SK-N-SH treated with all-trans-retinoic acid at 6 μM for 48 hours (cell line): ENCODE measurements at regions not wholly inside any gene's neighbourhood (a gene's known extent, or its start where the extent isn't known, plus 50 kb on each side); places are given as distances from the start of the nearest gene placed in this dataset.

Experiments used
- ATAC-seq: fragments of 200-7000 bp; cut with Tn5 transposase; 3 replicates; pipeline ENCODE4 v1.9.1; 2020; ENCODE audit warnings: mild to moderate bottlenecking, moderate library complexity
- ARNTL ChIP-seq: fragments of 450-650 bp; formaldehyde crosslinking; IDR thresholded peaks from 2 replicates; pipeline ENCODE4 v1.5.0; 2020; ENCODE audit warnings: low read depth, mild to moderate bottlenecking, moderate library complexity, borderline replicate concordance
- BACH2 ChIP-seq: fragments of 250-450 bp; sonication (Bioruptor Pico); IDR thresholded peaks from 2 replicates; pipeline ENCODE4 v1.9.0; 2021; ENCODE audit warnings: mild to moderate bottlenecking, borderline replicate concordance
- CSDC2 ChIP-seq: fragments of 250-450 bp; sonication (Bioruptor Pico); IDR thresholded peaks from 2 replicates; pipeline ENCODE4 v1.5.0; 2020; ENCODE audit warnings: mild to moderate bottlenecking, moderate library complexity
- CSRNP3 ChIP-seq: fragments of 250-450 bp; sonication (Bioruptor Pico); IDR thresholded peaks from 2 replicates; pipeline ENCODE4 v1.5.1; 2021; ENCODE audit warnings: mild to moderate bottlenecking, moderate library complexity
- ESRRG ChIP-seq: fragments of 250-450 bp; sonication (Bioruptor Pico); IDR thresholded peaks from 2 replicates; pipeline ENCODE4 v1.6.1; 2021; ENCODE audit warnings: mild to moderate bottlenecking
- GLIS3 ChIP-seq: fragments of 250-450 bp; sonication (Bioruptor Pico); IDR thresholded peaks from 2 replicates; pipeline ENCODE4 v1.5.0; 2020; ENCODE audit warnings: mild to moderate bottlenecking, moderate library complexity
- ISL1 ChIP-seq: fragments of 250-450 bp; sonication (Bioruptor Pico); IDR thresholded peaks from 2 replicates; pipeline ENCODE4 v2.1.2; 2022; ENCODE audit warnings: mild to moderate bottlenecking, moderate library complexity
- OSR1 ChIP-seq: fragments of 250-450 bp; sonication (Bioruptor Pico); IDR thresholded peaks from 2 replicates; pipeline ENCODE4 v1.8.0; 2022; ENCODE audit warnings: moderate library complexity, mild to moderate bottlenecking, inconsistent platforms
- PATZ1 ChIP-seq: fragments of 250-450 bp; sonication (Bioruptor Pico); IDR thresholded peaks from 2 replicates; pipeline ENCODE4 v1.8.0; 2020; ENCODE audit warnings: mild to moderate bottlenecking, moderate library complexity, borderline replicate concordance
- POU6F1 ChIP-seq: fragments of 250-450 bp; sonication (Bioruptor Pico); IDR thresholded peaks from 2 replicates; pipeline ENCODE4 v1.8.0; 2021; ENCODE audit warnings: low read depth, mild to moderate bottlenecking, moderate library complexity, borderline replicate concordance
- PPARA ChIP-seq: fragments of 250-450 bp; sonication (Bioruptor Pico); IDR thresholded peaks from 2 replicates; pipeline ENCODE4 v1.5.0; 2020; ENCODE audit warnings: mild to moderate bottlenecking, borderline replicate concordance
- RARB ChIP-seq: fragments of 250-450 bp; sonication (Bioruptor Pico); IDR thresholded peaks from 2 replicates; pipeline ENCODE4 v1.8.0; 2021; ENCODE audit warnings: mild to moderate bottlenecking, moderate library complexity
- SNAI2 ChIP-seq: fragments of 250-450 bp; sonication (Bioruptor Pico); IDR thresholded peaks from 2 replicates; pipeline ENCODE4 v1.5.0; 2020; ENCODE audit warnings: mild to moderate bottlenecking, moderate library complexity
- TCF4 ChIP-seq: fragments of 250-450 bp; sonication (Bioruptor Pico); IDR thresholded peaks from 2 replicates; pipeline ENCODE4 v1.8.0; 2021; ENCODE audit warnings: mild to moderate bottlenecking, moderate library complexity, borderline replicate concordance
- TOX ChIP-seq: fragments of 250-450 bp; sonication (Bioruptor Pico); IDR thresholded peaks from 2 replicates; pipeline ENCODE4 v1.8.0; 2021; ENCODE audit warnings: mild to moderate bottlenecking, moderate library complexity, borderline replicate concordance
- TSHZ2 ChIP-seq: fragments of 250-450 bp; sonication (Bioruptor Pico); IDR thresholded peaks from 2 replicates; pipeline ENCODE4 v1.5.0; 2020; ENCODE audit warnings: mild to moderate bottlenecking, moderate library complexity
- ZC3H10 ChIP-seq: fragments of 250-450 bp; sonication (Bioruptor Pico); IDR thresholded peaks from 2 replicates; pipeline ENCODE4 v1.5.1; 2021; ENCODE audit warnings: mild to moderate bottlenecking, moderate library complexity
- ZFP3 ChIP-seq: fragments of 250-450 bp; sonication (Bioruptor Pico); IDR thresholded peaks from 2 replicates; pipeline ENCODE4 v1.5.0; 2020; ENCODE audit warnings: mild to moderate bottlenecking, moderate library complexity
- ZFP30 ChIP-seq: fragments of 450-650 bp; formaldehyde crosslinking; IDR thresholded peaks from 2 replicates; pipeline ENCODE4 v1.5.0; 2022; ENCODE audit warnings: mild to moderate bottlenecking, moderate library complexity
- ZNF565 ChIP-seq: fragments of 450-650 bp; formaldehyde crosslinking; conservative IDR thresholded peaks from 2 replicates; pipeline ENCODE4 v1.5.0; 2020; ENCODE audit warnings: low read depth, mild to moderate bottlenecking, moderate library complexity
- ZNF70 ChIP-seq: fragments of 450-650 bp; formaldehyde crosslinking; IDR thresholded peaks from 2 replicates; pipeline ENCODE4 v1.5.0; 2020; ENCODE audit warnings: mild to moderate bottlenecking, moderate library complexity
- ZNF8 ChIP-seq: fragments of 450-650 bp; formaldehyde crosslinking; IDR thresholded peaks from 2 replicates; pipeline ENCODE4 v1.5.0; 2020; ENCODE audit warnings: mild to moderate bottlenecking, moderate library complexity
- TF ChIP-seq, protein P1 (sequence below): fragments of 250-450 bp; sonication (Bioruptor Pico); IDR thresholded peaks from 2 replicates; pipeline ENCODE4 v1.5.1; 2020; ENCODE audit warnings: low read depth, mild to moderate bottlenecking, moderate library complexity

GRCh38 chr4:13704035-13704434, 76.5 kb upstream of the BOD1L1 start (continued):
- no peak for TF ChIP-seq RARB (CRISPR knock-in tag)
- TF ChIP-seq, all 23 proteins: peak for 0

- no peak for TF ChIP-seq ISL1
- TF ChIP-seq SNAI2, result no peak
- TF ChIP-seq ZC3H10 (CRISPR knock-in tag), result no peak
- no peak for TF ChIP-seq POU6F1 (CRISPR knock-in tag)
- no peak for TF ChIP-seq PPARA (CRISPR knock-in tag)
- TF ChIP-seq ZNF70 (CRISPR knock-in tag), result no peak
- no peak for TF ChIP-seq ZNF565 (CRISPR knock-in tag)
- no peak for TF ChIP-seq ZFP30 (CRISPR knock-in tag)
- TF ChIP-seq ZNF8 (CRISPR knock-in tag), result no peak
- no peak for TF ChIP-seq TCF4
- TF ChIP-seq TOX, result no peak
- TF ChIP-seq OSR1, result no peak
- no peak for ATAC-seq
Measured at GRCh38 chr4:13704761-13705160, 77.2 kb upstream of the BOD1L1 start.

GRCh38 chr4:13705521-13706041, 78.1 kb upstream of the BOD1L1 start:
- ATAC-seq, result no peak
- TF ChIP-seq ZC3H10 (CRISPR knock-in tag) (no peak), CSDC2 (CRISPR knock-in tag) (no peak), PPARA (CRISPR knock-in tag) (no peak), BACH2 (CRISPR knock-in tag) (no peak), CSRNP3 (no peak), ARNTL (CRISPR knock-in tag) (no peak), TSHZ2 (no peak), SNAI2 (no peak), ESRRG (no peak), GLIS3 (no peak), ZFP3 (CRISPR knock-in tag) (no peak), OSR1 (no peak), RARB (CRISPR knock-in tag) (no peak), ZNF70 (CRISPR knock-in tag) (no peak)
- TF ChIP-seq, protein P1, sequence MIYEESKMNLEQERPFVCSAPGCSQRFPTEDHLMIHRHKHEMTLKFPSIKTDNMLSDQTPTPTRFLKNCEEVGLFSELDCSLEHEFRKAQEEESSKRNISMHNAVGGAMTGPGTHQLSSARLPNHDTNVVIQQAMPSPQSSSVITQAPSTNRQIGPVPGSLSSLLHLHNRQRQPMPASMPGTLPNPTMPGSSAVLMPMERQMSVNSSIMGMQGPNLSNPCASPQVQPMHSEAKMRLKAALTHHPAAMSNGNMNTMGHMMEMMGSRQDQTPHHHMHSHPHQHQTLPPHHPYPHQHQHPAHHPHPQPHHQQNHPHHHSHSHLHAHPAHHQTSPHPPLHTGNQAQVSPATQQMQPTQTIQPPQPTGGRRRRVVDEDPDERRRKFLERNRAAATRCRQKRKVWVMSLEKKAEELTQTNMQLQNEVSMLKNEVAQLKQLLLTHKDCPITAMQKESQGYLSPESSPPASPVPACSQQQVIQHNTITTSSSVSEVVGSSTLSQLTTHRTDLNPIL (CRISPR knock-in tag), result no peak

GRCh38 chr4:13706120-13706519, 78.6 kb upstream of the BOD1L1 start:
- no peak for ATAC-seq
- TF ChIP-seq, protein P1 (CRISPR knock-in tag), result no peak
- TF ChIP-seq TSHZ2, result no peak
- TF ChIP-seq PATZ1 (CRISPR knock-in tag), result no peak
- no peak for TF ChIP-seq ZNF8 (CRISPR knock-in tag)
- TF ChIP-seq ZFP30 (CRISPR knock-in tag), result no peak
- no peak for TF ChIP-seq TCF4
- no peak for TF ChIP-seq ZFP3 (CRISPR knock-in tag)
- TF ChIP-seq, all 23 proteins: peak for 0
